ENCODE measurements at regions not wholly inside any gene's neighbourhood (a gene's known extent, or its start where the extent isn't known, plus 50 kb on each side); places are given as distances from the start of the nearest gene placed in this dataset.

- H3K27ac ChIP-seq (ENCODE audit: low read depth, low read length): no peak overlapping the region
- no peaks in the 10 kb centered on the region for H3K9me3 ChIP-seq (ENCODE audit: insufficient read depth, low read depth, low read length)
Measured at GRCh38 chr12:91278126-91278525, 95.5 kb upstream of the DCN start.

GRCh38 chr12:91276509-91276908 is 93.9 kb upstream of the DCN start:
- Histone ChIP-seq H3K4me3 (ENCODE audit: low read length) (no peak overlapping the region), H3K27me3 (ENCODE audit: insufficient read depth, low read length) (no peaks in the 10 kb centered on the region), H3K4me1 (ENCODE audit: insufficient read depth, low read length) (peaks cover 39% of the 10 kb centered on the region), H3K36me3 (ENCODE audit: insufficient read depth, low read length) (no peaks in the 10 kb centered on the region), H3K9me3 (ENCODE audit: insufficient read depth, low read depth, low read length) (no peaks in the 10 kb centered on the region), H3K9ac (ENCODE audit: low read depth, low read length) (no peak overlapping the region), H3K27ac (ENCODE audit: low read depth, low read length) (no peak overlapping the region)
- WGBS: 94% methylated on average over 1 of the region's 2 CpGs

More at GRCh38 chr12:91278126-91278525, 95.5 kb upstream of the DCN start:
- Histone ChIP-seq H3K9ac (ENCODE audit: low read depth, low read length) (no peak overlapping the region), H3K27me3 (ENCODE audit: insufficient read depth, low read length) (no peaks in the 10 kb centered on the region), H3K36me3 (ENCODE audit: insufficient read depth, low read length) (no peaks in the 10 kb centered on the region), H3K4me1 (ENCODE audit: insufficient read depth, low read length) (peaks cover 28% of the 10 kb centered on the region), H3K4me3 (ENCODE audit: low read length) (no peak overlapping the region)

GRCh38 chr12:91275321-91275720 is 92.7 kb upstream of the DCN start:
- H3K4me3 ChIP-seq (ENCODE audit: low read length): no peak overlapping the region
- no peaks in the 10 kb centered on the region for H3K27me3 ChIP-seq (ENCODE audit: insufficient read depth, low read length)
- H3K9ac ChIP-seq (ENCODE audit: low read depth, low read length): no peak overlapping the region
- no peaks in the 10 kb centered on the region for H3K9me3 ChIP-seq (ENCODE audit: insufficient read depth, low read depth, low read length)
- 100% methylated on average over 1 of the region's 1 CpG for WGBS
- no peaks in the 10 kb centered on the region for H3K36me3 ChIP-seq (ENCODE audit: insufficient read depth, low read length)
- peaks cover 39% of the 10 kb centered on the region for H3K4me1 ChIP-seq (ENCODE audit: insufficient read depth, low read length)
- H3K27ac ChIP-seq (ENCODE audit: low read depth, low read length): 0 out of 2 replicates have a peak overlapping the region, but pooled peaks have one; percentile 14

DNA sequence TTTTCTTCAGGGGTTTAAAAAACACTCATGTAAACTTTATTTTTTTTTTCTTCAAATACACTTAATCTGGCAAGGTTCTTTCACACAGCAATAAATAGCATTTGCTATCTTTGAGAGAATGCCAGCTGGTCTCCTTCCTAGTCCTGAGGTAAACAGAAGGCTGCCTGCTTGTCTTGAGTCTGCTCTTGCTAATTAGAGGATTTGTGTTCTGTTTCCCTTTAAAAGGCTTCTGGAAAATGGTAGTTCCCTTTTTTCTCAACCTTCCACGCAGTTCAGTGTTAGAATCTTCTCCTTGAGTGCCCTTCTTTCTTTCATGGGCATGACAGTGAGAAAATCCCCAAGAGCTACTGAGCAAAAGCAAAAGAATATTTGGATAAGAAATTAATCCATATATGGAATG is 92.3 kb upstream of the DCN start:
- Histone ChIP-seq H3K27ac (ENCODE audit: low read depth, low read length) (0 out of 2 replicates have a peak overlapping the region, but pooled peaks have one; percentile 14), H3K36me3 (ENCODE audit: insufficient read depth, low read length) (no peaks in the 10 kb centered on the region), H3K4me3 (ENCODE audit: low read length) (no peak overlapping the region), H3K9ac (ENCODE audit: low read depth, low read length) (no peak overlapping the region), H3K4me1 (ENCODE audit: insufficient read depth, low read length) (peaks cover 39% of the 10 kb centered on the region), H3K9me3 (ENCODE audit: insufficient read depth, low read depth, low read length) (no peaks in the 10 kb centered on the region), H3K27me3 (ENCODE audit: insufficient read depth, low read length) (no peaks in the 10 kb centered on the region)
- no CpG with 5 or more reads among the region's 1 CpG for WGBS

GRCh38 chr12:91273560-91273959 is 90.9 kb upstream of the DCN start:
- peaks cover 39% of the 10 kb centered on the region for H3K4me1 ChIP-seq (ENCODE audit: insufficient read depth, low read length)
- WGBS: 95% methylated on average over 5 of the region's 5 CpGs
- no peak overlapping the region for H3K4me3 ChIP-seq (ENCODE audit: low read length)
- no peak overlapping the region for H3K27ac ChIP-seq (ENCODE audit: low read depth, low read length)
- H3K36me3 ChIP-seq (ENCODE audit: insufficient read depth, low read length): no peaks in the 10 kb centered on the region
- H3K27me3 ChIP-seq (ENCODE audit: insufficient read depth, low read length): no peaks in the 10 kb centered on the region
- H3K9me3 ChIP-seq (ENCODE audit: insufficient read depth, low read depth, low read length): no peaks in the 10 kb centered on the region
- no peak overlapping the region for H3K9ac ChIP-seq (ENCODE audit: low read depth, low read length)

GRCh38 chr12:91272461-91273063 is 89.9 kb upstream of the DCN start:
- Histone ChIP-seq H3K4me1 (ENCODE audit: insufficient read depth, low read length) (peaks cover 39% of the 10 kb centered on the region), H3K27me3 (ENCODE audit: insufficient read depth, low read length) (no peaks in the 10 kb centered on the region), H3K4me3 (ENCODE audit: low read length) (no peak overlapping the region), H3K9ac (ENCODE audit: low read depth, low read length) (no peak overlapping the region), H3K9me3 (ENCODE audit: insufficient read depth, low read depth, low read length) (no peaks in the 10 kb centered on the region), H3K27ac (ENCODE audit: low read depth, low read length) (peak overlapping the region; percentile 4; the same call in 1 of the 2 replicates), H3K36me3 (ENCODE audit: insufficient read depth, low read length) (no peaks in the 10 kb centered on the region)
- 85% methylated on average over 4 of the region's 4 CpGs for WGBS

GRCh38 chr12:91271185-91271584 is 88.6 kb upstream of the DCN start:
- H3K4me3 ChIP-seq (ENCODE audit: low read length): no peak overlapping the region
- WGBS: 94% methylated on average over 4 of the region's 4 CpGs
- no peak overlapping the region for H3K9ac ChIP-seq (ENCODE audit: low read depth, low read length)
- no peaks in the 10 kb centered on the region for H3K27me3 ChIP-seq (ENCODE audit: insufficient read depth, low read length)
- no peak overlapping the region for H3K27ac ChIP-seq (ENCODE audit: low read depth, low read length)
- no peaks in the 10 kb centered on the region for H3K36me3 ChIP-seq (ENCODE audit: insufficient read depth, low read length)
- H3K4me1 ChIP-seq (ENCODE audit: insufficient read depth, low read length): peaks cover 39% of the 10 kb centered on the region
- H3K9me3 ChIP-seq (ENCODE audit: insufficient read depth, low read depth, low read length): no peaks in the 10 kb centered on the region

DNA sequence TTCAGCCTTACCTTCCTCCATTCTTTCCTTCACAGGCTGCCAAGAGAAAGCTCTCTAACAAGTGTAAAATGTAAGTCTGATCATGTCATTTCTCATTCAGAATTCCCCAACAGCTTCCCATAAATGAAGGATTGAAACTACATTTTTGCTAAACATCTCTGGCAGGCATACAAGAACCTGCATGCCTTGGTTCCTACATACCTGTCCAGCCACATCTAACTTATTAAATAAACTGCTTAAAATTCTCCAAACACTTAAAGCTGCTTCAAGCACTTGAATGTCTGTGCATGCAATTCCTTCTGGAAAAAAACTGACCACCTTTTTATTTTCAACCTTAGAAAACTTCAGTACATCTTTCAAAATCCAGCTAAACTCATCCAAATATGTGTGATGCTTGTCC is 84.4 kb upstream of the DCN start:
- Histone ChIP-seq H3K9me3 (ENCODE audit: insufficient read depth, low read depth, low read length) (no peaks in the 10 kb centered on the region), H3K4me1 (ENCODE audit: insufficient read depth, low read length) (no peaks in the 10 kb centered on the region), H3K4me3 (ENCODE audit: low read length) (no peak overlapping the region), H3K9ac (ENCODE audit: low read depth, low read length) (no peak overlapping the region), H3K27me3 (ENCODE audit: insufficient read depth, low read length) (no peaks in the 10 kb centered on the region), H3K27ac (ENCODE audit: low read depth, low read length) (no peak overlapping the region), H3K36me3 (ENCODE audit: insufficient read depth, low read length) (no peaks in the 10 kb centered on the region)

DNA sequence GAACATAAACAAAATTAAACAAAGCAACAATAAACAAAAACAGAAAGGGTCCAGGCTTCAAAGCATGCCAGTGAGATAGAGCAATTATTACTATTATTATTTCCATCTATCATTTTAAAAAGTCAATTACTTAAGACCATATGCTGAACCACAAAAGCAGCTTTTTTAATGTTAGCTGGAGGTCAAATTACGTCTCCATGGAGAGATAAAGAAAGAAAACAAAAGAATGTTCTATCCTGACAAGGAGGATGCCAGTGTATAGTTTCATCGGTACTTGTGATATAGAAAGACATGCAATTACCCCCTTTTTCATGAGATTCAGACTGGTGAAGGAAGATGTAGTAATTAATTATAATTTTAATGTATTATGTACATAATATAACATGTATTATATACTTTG is 81.6 kb upstream of the DCN start:
- WGBS: 92% methylated on average over 2 of the region's 2 CpGs
- no peaks in the 10 kb centered on the region for H3K27me3 ChIP-seq (ENCODE audit: insufficient read depth, low read length)

DNA sequence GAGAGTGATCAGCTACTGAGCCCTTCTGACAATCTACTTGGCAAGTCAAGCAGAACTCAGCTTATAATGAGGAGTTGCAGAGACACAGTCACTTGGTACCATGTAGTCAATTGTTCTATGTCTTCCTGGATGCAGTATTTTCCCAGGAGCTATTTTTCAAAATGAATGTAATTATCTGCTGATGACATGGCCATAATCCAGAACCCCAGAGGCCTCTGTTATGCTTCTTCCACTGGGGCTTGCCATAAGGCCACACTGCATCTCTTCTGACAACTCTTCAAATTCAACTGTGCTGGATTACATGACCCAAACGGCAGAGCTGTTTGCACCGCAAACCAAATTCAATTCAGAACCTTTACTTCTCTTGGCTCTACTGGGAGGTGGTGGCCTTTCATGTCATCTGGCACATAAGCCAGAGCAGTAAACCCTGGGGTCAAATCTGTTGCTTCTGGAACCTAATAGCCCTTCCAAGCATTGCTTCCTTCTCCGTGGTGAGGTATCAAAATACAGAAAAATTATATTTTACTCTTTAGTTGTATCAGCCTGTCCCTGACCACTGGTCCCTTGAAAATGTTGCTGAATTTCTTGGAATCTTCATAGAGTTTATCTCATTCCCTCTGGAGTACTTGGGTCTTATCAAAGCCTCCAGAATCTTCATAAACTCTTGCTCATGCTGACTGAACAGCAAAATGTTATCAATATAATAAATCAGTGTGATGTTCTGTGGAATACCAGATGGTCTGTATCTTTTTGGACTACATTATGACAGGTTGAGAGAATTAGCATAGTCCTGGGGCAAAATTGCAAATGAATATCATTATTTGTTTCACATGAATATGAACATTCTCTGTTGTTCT is 79.4 kb upstream of the DCN start:
- H3K9ac ChIP-seq (ENCODE audit: low read depth, low read length): no peak overlapping the region
- WGBS: 96% methylated on average over 2 of the region's 3 CpGs
- H3K27me3 ChIP-seq (ENCODE audit: insufficient read depth, low read length): no peaks in the 10 kb centered on the region
- no peaks in the 10 kb centered on the region for H3K4me1 ChIP-seq (ENCODE audit: insufficient read depth, low read length)
- no peaks in the 10 kb centered on the region for H3K36me3 ChIP-seq (ENCODE audit: insufficient read depth, low read length)
- no peak overlapping the region for H3K4me3 ChIP-seq (ENCODE audit: low read length)
- H3K27ac ChIP-seq (ENCODE audit: low read depth, low read length): no peak overlapping the region
- H3K9me3 ChIP-seq (ENCODE audit: insufficient read depth, low read depth, low read length): no peaks in the 10 kb centered on the region

More for the DNA sequence above, 81.6 kb upstream of the DCN start:
- Histone ChIP-seq H3K4me3 (ENCODE audit: low read length) (no peak overlapping the region), H3K36me3 (ENCODE audit: insufficient read depth, low read length) (no peaks in the 10 kb centered on the region), H3K9me3 (ENCODE audit: insufficient read depth, low read depth, low read length) (no peaks in the 10 kb centered on the region), H3K9ac (ENCODE audit: low read depth, low read length) (no peak overlapping the region), H3K4me1 (ENCODE audit: insufficient read depth, low read length) (no peaks in the 10 kb centered on the region), H3K27ac (ENCODE audit: low read depth, low read length) (no peak overlapping the region)

DNA sequence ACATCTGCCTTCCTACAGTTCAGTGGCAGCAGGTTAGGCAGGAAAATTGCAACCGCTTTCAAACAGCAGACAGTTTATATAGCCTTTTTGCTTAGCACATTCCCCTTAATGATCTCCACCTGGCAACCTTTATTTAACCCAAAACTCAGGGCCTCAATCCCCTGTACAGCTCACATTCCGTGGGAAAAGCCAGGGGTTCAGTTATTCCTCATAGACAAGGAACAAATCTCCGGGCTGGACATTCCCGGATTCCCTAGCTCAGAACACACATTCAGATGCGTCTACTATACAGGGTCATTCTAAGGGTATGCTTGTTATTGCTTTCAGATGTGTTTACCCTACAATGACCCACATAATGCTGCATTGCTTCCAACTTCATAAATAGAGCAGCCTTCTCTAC is 73.8 kb upstream of the DCN start:
- Histone ChIP-seq H3K9ac (ENCODE audit: low read depth, low read length) (no peak overlapping the region), H3K27me3 (ENCODE audit: insufficient read depth, low read length) (no peaks in the 10 kb centered on the region), H3K9me3 (ENCODE audit: insufficient read depth, low read depth, low read length) (no peaks in the 10 kb centered on the region), H3K27ac (ENCODE audit: low read depth, low read length) (no peak overlapping the region), H3K4me3 (ENCODE audit: low read length) (no peak overlapping the region), H3K4me1 (ENCODE audit: insufficient read depth, low read length) (no peaks in the 10 kb centered on the region), H3K36me3 (ENCODE audit: insufficient read depth, low read length) (no peaks in the 10 kb centered on the region)
- 88% methylated on average over 5 of the region's 5 CpGs for WGBS
